Lung (tissue), 11 donors: ENCODE measurements at regions not wholly inside any gene's neighbourhood (a gene's known extent, or its start where the extent isn't known, plus 50 kb on each side); places are given as distances from the start of the nearest gene placed in this dataset.
"Not testable (repeated sequence)": the region's sequence is repeated elsewhere in the genome, so short reads cannot be mapped to it uniquely, and the experiment has no call there.

Experiments
- ATAC-seq: fragments of 200-7000 bp; cut with Tn5 transposase; one replicate; pipeline ENCODE4 v1.9.1; 2020; ENCODE audit warnings: moderate number of reproducible peaks; ENCODE audit not compliant: insufficient read depth, low FRiP score
- DNase-seq, 3 donors: peaks; one replicate each; pipeline ENCODE4 v3.0.0-alpha.2; 2013 to 2017
- H3K27ac ChIP-seq, 2 donors: one replicate each; pipeline ENCODE4 v1.5.1; 2013; ENCODE audit warnings: mild to moderate bottlenecking in 2 of 2, moderate library complexity in 2 of 2, control low read depth in 1 of 2, inconsistent platforms in 1 of 2, low read depth in 1 of 2, low read length in 1 of 2
- H3K27me3 ChIP-seq, 3 donors: one replicate each; pipeline ENCODE4 v1.5.1; 2013; ENCODE audit warnings: low read length in 2 of 3; ENCODE audit not compliant: control insufficient read depth in 3 of 3, insufficient read depth in 3 of 3
- H3K36me3 ChIP-seq, 4 donors: one replicate each; pipeline ENCODE4 v1.5.1; 2013; ENCODE audit warnings: low read length in 4 of 4, mild to moderate bottlenecking in 1 of 4, moderate library complexity in 1 of 4; ENCODE audit not compliant: control insufficient read depth in 4 of 4, insufficient read depth in 4 of 4
- H3K4me1 ChIP-seq, 5 donors: one replicate each; pipeline ENCODE4 v1.5.1; 2013; ENCODE audit warnings: low read length in 5 of 5, mild to moderate bottlenecking in 2 of 5, moderate library complexity in 1 of 5; ENCODE audit not compliant: control insufficient read depth in 5 of 5, insufficient read depth in 5 of 5
- H3K4me3 ChIP-seq: one replicate; pipeline ENCODE4 v1.5.1; 2013; ENCODE audit warnings: mild to moderate bottlenecking, control low read depth, moderate library complexity
- H3K9ac ChIP-seq, 2 donors: one replicate each; pipeline ENCODE4 v1.5.1; 2013; ENCODE audit warnings: low read length in 2 of 2, control low read depth in 1 of 2; ENCODE audit not compliant: insufficient read depth in 1 of 2
- H3K9me3 ChIP-seq, 4 donors: one replicate each; pipeline ENCODE4 v1.5.1; 2013; ENCODE audit warnings: low read length in 3 of 4, mild to moderate bottlenecking in 1 of 4, moderate library complexity in 1 of 4; ENCODE audit not compliant: control insufficient read depth in 4 of 4, insufficient read depth in 3 of 4
- WGBS, 2 donors: extraction: QIAGEN DNeasy Blood & Tissue Kit; methylation state at CpG; one replicate each; pipeline ENCODE4 v1.1.7; 2013; 5-methylcytosine and 5-hydroxymethylcytosine counted together
- TF ChIP-seq, protein P1 (sequence below): IDR thresholded peaks from 2 replicates; pipeline ENCODE4 v1.5.1; 2012; ENCODE audit warnings: mild to moderate bottlenecking; ENCODE audit errors: control extremely low read depth, extremely low read depth
- donor health status: control.
- donor health status: control.
- donor health status: Bipolar disorder and iron deficiency.
- donor health status: healthy.
- donor health status: DM: yes; HTN: yes; CAD: no.

DNA sequence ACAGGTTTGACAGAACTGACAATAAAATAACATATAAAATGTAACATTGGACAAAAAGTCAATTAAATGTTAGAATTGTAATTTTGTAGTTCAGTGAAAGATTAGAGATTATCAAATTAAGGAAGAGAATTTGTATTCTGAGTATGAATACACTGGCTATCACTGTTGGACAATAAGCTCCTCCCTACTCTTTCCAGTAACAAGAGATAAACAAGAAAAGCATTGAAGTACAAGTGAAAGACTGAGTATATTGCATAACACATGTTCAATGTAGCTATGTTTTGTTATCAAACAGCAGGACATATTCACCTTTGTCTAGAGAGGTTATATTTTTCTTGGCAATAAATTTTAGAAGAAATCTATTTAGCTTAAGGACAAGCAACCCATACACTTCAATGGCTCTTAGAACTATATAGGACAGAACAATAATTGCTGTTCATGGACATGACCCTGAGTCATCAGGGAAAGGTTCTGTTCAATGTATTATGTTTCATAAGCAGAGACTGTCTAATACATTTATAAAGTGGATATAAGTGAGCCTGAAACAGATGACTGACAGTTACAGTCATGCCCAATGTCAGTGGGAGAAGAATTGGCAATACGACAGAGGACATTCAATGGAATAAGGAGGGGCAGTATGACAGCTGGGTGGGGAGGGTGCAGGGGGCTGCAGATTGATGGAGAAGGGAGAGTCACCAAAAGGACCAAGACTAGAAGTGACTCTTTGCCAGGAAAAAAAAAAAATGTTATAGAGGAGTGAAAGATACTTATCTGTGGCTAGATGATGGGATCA lies 520.4 kb downstream of the FRK start:
- no peak overlapping the region for H3K4me3 ChIP-seq
- TF ChIP-seq, protein P1, sequence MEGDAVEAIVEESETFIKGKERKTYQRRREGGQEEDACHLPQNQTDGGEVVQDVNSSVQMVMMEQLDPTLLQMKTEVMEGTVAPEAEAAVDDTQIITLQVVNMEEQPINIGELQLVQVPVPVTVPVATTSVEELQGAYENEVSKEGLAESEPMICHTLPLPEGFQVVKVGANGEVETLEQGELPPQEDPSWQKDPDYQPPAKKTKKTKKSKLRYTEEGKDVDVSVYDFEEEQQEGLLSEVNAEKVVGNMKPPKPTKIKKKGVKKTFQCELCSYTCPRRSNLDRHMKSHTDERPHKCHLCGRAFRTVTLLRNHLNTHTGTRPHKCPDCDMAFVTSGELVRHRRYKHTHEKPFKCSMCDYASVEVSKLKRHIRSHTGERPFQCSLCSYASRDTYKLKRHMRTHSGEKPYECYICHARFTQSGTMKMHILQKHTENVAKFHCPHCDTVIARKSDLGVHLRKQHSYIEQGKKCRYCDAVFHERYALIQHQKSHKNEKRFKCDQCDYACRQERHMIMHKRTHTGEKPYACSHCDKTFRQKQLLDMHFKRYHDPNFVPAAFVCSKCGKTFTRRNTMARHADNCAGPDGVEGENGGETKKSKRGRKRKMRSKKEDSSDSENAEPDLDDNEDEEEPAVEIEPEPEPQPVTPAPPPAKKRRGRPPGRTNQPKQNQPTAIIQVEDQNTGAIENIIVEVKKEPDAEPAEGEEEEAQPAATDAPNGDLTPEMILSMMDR = no peak
- no peaks in the 10 kb centered on the region for H3K9me3 ChIP-seq
- ATAC-seq = no peak
- WGBS, 2 donors = 82 to 92% methylated on average over 1 of the region's 1 CpG
- no peak for DNase-seq
- H3K9ac ChIP-seq = no peak overlapping the region
- H3K36me3 ChIP-seq = no peaks in the 10 kb centered on the region
- H3K4me1 ChIP-seq = no peaks in the 10 kb centered on the region
- peaks cover 0 to 8% (median 6%) of the 10 kb centered on the region in 3 donors for H3K27me3 ChIP-seq
- no peak overlapping the region for H3K27ac ChIP-seq

DNA sequence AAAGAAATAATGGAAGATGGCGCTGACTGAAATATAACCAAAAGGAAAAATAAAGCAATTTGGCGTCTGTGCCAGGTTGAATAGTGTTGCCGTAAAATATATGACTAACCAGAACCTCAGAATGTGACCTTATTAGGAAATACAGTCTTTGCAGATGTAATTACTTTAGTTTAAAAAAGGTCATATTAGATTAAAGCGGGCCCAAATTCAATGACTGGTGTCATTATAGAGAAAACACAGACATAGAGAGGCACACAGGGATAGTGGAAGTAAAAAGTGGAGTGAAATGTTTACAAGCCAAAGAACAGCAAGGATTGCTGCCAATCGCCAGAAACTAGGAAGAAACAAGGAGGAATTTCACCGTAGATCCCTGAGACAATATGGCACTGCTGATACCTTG lies 521.2 kb downstream of the FRK start:
- Histone ChIP-seq H3K9ac (no peak overlapping the region), H3K4me3 (no peak overlapping the region), H3K27ac (no peak overlapping the region), H3K27me3 (peaks cover 0 to 6% (median 4%) of the 10 kb centered on the region in 3 donors), H3K4me1 (no peaks in the 10 kb centered on the region), H3K36me3 (no peaks in the 10 kb centered on the region), H3K9me3 (no peaks in the 10 kb centered on the region)
- 91 to 92% methylated on average over 6 of the region's 6 CpGs for WGBS, 2 donors
- ATAC-seq (no peak), DNase-seq (no peak)
- TF ChIP-seq, protein P1 = no peak

DNA sequence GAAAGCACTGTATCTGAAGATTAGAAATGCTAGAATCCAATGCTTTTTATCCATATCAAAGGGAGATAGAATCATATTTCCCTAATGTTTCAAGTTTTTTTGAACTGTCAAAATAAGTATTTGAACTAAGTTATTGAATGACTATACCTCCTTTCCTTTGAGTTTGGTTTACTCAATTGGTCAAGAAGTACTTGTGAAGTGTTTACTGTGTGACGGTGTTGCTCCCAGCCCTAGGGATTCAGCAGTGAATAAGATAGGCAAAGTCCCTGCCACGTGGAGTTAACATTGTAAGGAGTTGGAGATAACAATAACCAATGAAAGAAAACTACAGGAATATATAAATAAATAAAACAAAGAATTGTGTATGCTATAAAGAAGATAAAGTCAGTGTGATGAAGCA lies 535.9 kb downstream of the FRK start:
- Histone ChIP-seq H3K9ac (no peak overlapping the region), H3K27me3 (no peaks in the 10 kb centered on the region), H3K4me1 (peaks cover 0 to 8% (median 0%) of the 10 kb centered on the region in 5 donors), H3K4me3 (no peak overlapping the region), H3K27ac (no peak overlapping the region), H3K9me3 (peaks cover 0 to 14% (median 0%) of the 10 kb centered on the region in 4 donors), H3K36me3 (no peaks in the 10 kb centered on the region)
- 47 to 64% methylated on average over 2 of the region's 2 CpGs for WGBS, 2 donors
- TF ChIP-seq, protein P1 = no peak
- DNase-seq = no peak
- peak; percentile 66 for ATAC-seq

DNA sequence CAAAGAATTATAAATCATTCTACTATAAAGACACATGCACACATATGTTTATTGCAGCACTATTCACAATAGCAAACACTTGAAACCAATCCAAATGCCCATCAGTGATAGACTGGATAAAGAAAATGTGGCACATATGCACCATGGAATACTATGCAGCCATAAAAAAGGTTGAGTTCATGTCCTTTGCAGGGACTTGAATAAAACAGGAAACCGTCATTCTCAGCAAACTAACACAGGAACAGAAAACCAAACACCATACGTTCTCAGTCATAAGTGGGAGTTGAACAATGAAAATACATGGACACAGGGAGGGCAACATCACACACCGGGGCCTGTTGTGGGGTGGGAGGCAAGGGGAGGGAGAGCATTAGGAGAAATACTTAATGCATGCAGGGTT lies 538.9 kb downstream of the FRK start:
- not testable (repeated sequence) for H3K4me3 ChIP-seq, DNase-seq, H3K4me1 ChIP-seq, H3K36me3 ChIP-seq, H3K9ac ChIP-seq, ATAC-seq, H3K27me3 ChIP-seq, H3K27ac ChIP-seq
- WGBS, 2 donors = 72 to 73% methylated on average over 3 of the region's 3 CpGs
- H3K9me3 ChIP-seq = peaks cover 0 to 14% (median 0%) of the 10 kb centered on the region in 4 donors
